NOMO-1 treated with dmso at 0.1 percent for 144 hours (cell line): ENCODE measurements at regions not wholly inside any gene's neighbourhood (a gene's known extent, or its start where the extent isn't known, plus 50 kb on each side); places are given as distances from the start of the nearest gene placed in this dataset.

ENCODE experiments used
- DNase-seq: peaks from one replicate; lab custom pipeline; 2025; ENCODE audit not compliant: unreplicated experiment; lab: John Stamatoyannopoulos, UW

DNA sequence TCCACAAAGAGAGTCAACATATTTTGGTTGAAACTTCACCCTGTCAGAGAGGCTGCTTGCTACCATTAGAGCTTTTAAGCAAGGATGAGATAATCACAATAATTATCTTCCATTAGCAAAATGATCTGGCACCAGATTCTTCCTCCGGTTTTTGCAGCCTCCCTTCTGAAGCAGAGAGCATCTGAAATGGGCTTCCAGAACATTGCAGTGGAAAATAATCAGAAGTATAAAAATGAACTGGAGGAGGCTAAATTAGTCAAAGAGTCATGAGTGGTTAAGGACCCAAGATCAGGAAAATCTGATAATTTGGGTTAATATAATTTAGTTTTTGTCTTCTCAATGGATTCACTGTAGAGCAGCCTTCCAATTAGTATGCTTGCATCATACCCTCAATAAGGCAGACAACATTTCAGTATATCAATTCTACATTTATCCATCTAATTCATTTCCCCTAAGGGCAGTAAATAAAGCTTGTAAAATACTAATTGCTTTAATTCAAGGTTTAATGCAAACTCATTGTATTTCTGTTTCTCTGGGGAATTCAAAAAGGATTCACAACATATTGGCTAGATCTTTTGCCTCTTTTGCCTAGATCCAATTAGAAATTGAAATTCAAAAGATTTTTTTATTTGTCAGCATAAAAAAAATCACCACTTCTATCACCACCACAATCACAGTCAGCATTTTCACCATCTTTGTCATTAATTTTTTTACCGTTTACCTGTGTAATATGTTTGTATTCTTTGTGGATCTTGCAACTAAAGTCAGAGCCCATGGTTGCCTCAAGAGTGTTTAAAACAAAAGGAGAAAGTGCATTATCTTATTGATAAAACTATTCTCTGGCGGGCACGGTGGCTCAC, 537.2 kb upstream of the DCC start:
- no peak for DNase-seq

DNA sequence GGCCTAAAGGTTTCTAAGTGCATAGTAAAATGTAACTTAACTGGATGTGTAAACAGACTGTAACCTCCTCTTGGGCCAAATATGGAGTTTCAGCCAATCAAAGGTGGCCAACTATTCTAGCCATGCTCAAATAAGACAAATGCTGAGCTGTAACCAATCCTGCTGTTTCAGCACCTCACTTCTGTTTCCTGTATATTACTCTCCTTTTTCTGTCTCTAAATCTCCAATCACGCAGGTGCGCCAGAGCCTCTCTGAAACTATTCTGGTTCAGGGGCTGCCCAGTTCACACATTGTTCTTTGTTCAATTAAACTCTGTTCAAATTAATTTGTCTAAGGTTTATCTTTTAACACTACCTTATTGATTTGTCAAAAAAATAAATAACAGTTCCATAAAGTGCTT, 532.7 kb upstream of the DCC start:
- no peak for DNase-seq

DNA sequence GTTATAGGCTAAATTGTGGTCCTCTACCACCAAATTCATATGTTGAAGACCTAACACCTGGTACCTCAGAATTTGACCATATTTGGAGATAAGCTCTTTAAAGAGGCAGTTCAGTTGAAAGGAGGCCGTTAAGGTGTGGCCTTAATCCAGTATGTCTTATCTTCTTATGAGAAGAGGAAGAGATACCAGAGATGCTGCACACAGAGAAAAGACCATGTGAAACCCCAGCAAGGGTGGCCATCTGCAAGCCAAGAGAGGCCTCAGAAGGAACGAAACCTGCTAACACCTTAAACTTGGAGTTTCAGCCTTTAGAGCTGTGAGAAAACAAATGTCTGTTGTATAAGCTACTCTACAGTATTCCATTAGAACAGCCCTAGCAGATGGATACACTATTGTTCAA, 528.1 kb upstream of the DCC start:
- no peak for DNase-seq

DNA sequence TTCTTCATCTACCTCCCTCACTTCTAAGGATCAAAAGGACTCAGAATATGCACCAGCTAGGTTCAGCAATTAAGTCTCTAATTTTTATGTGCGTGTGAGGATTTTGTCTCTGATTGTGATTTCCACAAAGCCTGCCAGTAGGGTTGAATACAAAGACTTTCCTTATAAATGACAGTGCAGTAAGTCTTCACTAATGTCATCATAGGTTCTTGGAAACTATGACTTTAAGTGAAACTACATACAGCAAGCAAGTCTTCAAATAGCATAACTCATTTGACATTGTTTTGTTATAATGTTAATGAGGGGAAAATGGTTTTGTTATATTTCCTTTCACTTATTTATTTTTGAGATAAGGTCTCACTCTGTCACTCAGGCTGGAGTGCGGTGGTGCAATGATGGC, 526.3 kb upstream of the DCC start:
- no peak for DNase-seq

DNA sequence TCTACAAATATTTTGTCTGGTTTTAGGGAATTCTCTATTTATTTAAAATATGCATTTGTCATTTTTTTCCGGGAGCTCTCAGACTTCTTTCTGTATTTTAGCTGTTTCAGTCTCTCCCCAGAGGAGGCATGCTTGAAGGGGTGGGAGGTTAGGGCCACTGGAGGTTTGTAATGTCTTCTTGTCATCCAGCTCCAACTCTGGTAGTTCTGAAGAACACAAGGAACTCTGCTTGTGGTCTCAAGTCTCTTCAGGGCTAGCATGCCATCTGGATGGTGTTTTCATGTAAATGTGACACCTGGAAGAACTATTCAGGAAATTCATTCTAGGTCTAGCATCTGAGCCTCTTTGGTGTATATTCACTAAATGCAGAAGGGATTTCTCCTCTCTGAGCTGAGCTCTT, 518.4 kb upstream of the DCC start:
- no peak for DNase-seq

DNA sequence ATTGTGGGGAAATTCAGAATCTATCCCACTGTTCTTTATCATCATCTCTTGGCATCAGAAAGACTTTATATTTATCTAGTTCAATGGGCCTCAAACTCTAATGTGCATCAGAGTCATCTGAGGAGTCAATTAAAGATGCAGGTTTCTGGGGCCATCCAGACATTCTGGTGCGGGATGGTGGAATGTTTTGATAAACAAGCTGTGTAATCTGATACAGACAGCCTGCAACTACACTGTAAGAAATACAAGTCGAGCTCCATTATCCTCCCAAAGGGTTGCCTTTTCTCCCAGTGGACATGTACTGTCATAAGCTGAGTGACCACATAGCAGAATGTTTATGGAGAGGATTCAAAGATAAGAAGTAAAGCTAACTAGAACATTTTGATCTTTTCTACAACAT, 515.3 kb upstream of the DCC start:
- no peak for DNase-seq

DNA sequence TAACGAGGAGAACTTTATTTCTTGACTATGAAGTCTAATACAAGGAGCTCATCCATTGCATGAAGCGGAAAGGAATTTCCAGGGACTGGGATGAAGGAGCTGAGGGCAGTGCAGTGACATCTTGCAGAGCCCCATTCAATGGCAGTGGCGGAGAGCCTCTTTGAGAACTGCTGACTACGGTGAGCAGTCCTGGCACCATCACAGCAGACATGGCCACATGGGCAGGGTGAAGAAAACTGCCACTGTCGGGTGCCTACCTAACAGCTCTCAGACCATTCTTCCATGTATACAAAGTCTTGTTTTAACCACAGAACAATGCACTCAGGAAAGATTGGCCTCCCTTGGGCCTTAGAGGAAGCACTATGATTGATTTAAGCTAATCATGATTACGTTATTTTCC, 506.1 kb upstream of the DCC start:
- DNase-seq, result no peak

DNA sequence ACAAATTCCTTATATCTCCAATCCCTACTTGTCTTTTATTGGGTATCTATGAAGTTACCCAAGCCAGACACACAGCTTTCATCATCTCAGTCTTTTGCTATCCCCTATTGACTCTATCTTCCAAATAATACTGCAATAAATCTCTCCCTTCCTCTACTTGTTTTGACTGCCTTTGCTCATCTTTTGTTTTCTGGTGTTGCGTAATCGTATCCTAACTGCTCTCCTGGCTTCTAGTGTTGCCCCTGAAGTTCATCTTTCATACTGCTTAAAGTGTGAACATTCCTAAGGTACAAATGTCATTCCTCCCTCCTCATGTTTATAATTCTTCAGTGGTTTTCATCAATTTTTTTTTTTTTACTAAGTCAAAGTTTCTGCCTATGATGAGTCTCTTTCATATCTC, 491.3 kb upstream of the DCC start:
- DNase-seq, result no peak

DNA sequence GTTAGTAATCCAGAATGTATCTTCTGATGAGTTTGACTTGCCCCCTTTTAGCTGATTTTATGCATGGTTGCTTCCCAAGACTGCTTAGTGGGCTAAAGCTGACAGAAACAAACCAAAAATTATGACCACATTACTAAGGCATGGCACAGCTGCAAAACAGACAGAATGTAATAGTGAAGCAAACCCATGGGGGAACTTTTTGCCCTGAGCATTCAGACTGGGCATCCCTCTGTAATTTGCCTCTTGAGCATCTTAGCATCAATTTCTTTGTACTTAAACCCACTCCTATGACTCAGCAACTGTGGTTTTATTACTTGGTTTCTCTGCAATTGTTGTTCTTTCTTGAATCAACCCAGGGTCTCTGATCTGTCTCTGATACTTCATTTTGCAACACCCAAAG, 487.3 kb upstream of the DCC start:
- no peak for DNase-seq

DNA sequence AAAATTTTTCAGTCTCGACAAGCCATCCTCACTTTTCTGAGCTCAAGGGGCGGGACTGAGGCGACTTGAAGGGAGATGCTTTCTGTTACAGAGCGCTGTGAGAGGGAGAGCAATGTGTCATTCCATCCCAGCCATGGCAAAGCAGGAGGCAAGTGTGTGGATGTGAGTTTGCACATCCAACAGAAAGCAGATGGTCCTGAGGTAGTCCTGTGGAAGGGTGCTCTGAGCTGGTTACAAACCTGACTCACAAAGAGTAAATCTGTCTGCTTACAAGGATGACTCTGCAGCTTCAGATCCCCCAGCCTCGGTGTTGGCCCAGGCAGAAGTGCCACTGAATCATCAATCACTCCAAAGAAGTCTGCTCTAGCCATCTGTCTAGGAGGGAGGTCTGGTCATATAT, 482.0 kb upstream of the DCC start:
- no peak for DNase-seq

DNA sequence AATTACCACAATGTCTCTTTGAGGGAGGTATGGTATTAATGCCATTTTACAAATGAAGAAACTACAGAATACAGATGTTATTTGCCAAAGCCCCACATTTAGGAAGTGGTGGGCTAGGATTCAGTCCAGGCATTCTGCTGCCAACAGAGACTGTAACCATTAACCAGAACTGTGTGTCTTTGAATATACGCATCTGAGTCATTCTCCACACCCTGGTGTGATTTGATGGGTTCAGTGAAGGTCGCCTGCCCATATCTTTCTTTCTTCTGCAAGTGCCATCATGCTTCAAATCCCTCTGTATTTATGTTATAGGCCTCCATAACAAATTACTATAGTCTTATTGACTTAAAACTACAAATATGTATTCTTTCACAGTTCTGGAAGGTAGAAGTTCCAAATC, 479.0 kb upstream of the DCC start:
- no peak for DNase-seq

DNA sequence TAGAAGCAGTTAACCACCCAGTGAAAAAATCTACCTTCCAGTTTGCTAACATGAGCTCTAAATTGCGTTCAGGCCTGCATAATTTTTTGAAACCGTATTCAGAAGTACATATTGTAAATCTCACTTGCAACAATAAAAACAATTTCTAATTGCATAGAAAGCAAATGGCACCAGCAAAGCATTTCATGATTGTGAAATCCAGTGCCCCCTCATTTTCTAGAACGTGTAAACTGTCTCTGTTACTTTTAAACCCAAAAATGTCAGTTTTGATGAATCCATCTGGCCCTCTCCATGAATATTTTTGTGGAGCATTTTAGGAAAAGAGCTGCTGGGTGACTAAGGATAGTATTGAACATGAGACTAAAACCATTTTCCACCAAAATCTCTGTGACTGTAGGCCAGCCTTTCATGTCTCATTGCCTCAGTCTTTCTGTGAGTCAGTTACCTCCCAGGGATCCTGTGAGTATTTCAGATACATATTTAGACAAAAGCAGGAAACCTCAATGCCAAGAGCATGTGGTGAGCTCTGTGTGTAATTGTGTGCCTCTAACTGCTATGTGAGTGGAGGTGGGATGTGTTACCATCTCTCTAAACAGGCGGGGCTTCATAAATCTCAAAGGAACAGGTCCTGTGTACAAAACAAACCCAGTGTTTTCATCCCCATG, 477.8 kb upstream of the DCC start:
- DNase-seq, result no peak

DNA sequence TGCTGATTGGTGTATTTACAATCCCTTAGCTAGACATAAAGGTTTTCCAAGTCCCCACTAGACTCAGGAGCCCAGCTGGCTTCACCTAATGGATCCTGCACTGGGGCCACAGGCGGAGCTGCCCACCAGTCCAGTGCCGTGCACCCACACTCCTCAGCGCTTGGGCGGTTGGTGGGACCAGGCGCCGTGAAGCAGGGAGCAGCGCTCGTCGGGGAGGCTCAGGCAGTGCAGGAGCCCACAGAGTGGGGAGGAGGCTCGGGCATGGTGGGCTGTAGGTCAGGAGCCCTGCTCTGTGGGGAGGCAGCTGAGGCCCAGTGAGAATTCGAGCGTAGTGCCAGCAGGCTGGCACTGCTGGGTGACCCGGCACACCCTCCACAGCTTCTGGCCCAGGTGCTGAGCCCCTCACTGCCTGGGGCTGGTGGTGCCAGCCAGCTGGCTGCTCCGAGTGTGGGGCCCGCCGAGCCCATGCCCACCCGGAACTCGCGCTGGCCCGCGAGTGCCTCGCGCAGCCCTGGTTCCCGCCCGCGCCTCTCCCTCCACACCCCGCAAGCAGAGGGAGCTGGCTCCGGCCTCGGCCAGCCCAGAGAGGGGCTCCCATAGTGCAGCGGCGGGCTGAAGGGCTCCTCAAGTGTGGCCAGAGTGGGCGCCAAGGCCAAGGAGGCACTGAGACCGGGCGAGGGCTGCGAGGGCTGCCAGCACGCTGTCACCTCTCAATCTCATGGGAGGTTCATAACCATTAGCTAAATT, 475.6 kb upstream of the DCC start:
- DNase-seq, result no peak

DNA sequence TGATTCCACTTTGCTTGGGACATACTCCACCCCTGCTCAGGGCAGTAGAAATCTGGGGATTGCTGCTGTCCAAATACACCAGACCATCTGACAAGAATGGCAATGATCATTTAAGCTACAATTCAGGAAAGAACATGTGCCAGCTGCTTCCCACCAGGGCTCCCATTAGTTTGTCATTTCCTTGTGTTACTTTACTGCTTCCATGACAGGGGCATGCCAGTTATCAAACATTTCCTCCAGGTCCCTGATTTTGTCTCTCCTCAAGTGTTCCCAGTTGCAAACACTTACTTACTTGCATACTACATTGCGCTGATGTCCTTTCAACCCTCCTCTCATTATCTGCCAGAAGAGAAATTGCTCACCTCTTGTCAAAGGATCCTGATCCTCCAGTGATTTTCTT, 474.5 kb upstream of the DCC start:
- DNase-seq, result no peak

DNA sequence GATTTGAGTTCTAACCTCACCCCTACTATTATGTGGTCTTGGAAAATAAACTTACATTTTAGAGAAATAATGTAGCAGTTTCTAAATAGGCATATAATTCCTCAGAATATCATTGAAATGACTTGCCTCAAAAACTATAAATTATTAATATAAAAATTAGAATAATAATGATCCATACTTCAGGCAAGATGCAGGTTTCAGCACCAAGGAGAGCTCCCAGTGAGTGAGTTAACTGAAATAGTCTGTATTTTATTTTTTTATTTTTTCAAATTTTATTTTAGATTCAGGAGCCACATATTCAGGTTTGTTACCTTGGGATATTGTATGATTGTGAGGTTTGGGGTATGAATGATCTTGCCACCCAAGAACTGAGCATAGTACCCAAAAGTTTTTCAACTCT, 472.2 kb upstream of the DCC start:
- DNase-seq, result no peak

DNA sequence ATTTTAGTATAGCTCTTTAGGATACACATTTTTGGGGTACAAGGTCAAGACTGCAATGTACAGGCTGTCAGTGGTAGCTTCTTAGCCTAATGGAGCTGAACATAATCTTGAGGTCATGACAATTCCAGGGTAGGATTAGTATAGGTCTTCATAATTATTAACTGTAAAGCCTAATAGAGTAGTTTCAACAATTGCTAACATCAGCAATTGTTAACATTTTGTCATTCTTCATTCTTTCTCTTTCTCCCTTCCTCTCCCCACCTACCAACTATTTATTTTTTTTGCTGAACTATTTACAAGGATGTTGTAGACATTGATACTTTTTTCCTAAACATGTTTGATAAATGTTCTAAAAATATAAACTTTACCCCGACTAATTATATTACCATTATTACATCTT, 461.3 kb upstream of the DCC start:
- DNase-seq, result no peak

DNA sequence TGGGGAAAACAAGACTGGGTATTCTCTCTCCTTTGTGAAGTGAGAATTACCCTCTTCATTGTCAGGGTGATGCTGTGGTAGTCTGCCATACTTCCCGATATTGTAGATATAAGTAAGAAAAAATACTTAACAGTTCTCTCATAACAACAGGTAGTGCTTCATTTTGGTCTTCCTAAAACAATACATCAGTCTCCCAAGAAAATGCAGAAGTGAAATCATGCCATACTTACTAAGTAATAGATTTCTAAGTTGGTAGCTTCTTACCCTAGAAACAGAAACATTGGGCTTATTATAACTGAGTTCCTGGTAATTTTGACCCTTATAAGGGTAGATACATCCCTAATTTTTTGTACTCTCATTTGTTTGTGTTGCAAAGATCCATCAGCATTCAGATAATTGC, 460.7 kb upstream of the DCC start:
- DNase-seq, result no peak

DNA sequence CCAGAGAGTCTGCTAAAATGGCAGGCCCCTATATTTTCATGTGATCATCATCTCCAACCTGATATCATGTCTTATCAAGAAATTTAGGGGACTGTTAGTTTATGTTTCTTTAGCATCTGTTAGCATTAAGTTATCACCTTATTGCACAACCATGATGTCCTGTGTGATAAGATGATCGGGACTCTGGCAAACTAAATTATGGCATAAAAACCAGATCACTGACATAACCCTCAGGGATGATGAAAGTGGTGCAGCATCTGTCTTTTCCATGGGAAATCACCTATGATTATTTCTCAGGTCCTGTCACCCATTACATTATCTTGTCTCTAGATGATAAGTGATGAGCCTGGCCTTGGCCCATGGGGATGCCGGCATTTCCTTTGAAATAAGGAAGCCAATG, 458.6 kb upstream of the DCC start:
- no peak for DNase-seq

DNA sequence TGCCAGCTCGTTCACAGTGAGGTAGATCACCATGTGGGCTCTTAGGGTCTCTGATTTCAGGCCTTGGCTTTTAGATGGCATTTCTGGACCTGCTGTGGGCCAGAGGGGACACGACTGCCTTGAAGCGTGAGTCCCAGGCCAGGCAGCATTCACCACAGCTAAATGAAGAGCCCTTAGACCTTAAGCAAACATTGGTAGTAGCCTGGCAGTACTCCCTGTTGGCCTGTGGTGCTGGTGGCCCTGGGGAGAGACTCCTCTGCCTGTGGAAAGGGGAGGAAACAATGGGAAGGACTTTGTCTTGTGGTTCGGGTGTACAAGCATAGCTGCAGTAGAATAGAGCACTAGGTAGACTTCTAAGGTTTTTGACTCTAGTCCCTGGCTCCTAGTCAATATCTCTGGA, 456.0 kb upstream of the DCC start:
- DNase-seq, result no peak

DNA sequence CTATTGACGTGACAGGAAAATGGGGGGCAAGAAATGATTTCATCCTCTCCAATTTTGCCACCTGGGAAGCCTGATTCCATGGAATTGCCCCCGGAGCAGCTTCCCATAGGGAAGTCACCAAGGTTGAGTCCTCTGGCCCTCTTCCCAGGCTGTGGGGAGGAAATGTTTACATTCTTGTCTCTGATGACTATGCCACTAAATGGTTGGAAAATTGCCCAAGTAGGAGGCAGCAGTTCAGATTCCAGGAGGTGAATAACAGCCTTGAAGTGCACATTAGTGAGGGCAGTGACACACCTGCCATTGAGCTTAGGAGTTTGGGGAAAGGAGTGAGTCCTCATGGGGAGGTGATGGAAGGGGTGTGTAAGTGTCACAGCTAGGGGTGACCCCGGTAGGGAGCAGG, 449.2 kb upstream of the DCC start:
- DNase-seq, result no peak

DNA sequence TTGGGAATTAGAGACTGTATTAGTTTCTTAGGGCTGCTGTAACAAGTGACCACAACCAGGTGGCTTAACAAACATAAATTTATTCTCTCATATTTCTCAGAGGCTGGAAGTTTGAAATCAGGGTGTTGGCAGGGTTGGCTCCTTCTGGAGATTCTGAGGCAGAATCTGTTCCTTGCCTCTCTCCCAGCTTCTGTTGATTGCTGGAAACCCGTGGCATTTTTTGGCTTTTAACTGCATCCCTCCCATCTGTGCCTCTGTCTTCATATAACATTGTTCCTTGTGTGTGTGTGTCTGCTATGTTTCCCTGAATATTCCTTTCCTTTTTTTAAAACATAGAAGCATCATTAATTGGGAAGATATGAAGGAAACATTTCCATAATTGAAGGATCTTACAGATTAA, 448.1 kb upstream of the DCC start:
- DNase-seq, result no peak

DNA sequence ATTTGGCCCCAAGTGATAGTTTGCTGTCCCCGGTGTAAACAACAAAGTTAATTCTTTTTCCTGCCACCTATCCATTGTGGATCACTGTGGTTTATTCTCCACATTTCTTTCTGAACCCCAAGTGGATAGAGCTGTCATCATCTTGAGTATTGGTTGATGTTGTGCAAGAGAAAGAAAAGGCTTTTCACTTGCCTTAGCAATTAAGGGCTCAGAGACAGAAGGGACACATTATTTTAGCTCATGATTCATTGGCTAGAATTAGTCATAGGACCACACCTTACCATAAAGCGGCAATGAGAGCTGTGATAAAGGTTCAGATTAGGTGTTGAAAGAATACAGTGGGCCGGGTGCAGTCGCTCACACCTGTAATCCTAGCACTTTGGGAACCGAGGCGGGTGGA, 442.1 kb upstream of the DCC start:
- DNase-seq, result no peak
